HCEC 1CT (cell line): ENCODE measurements at regions not wholly inside any gene's neighbourhood (a gene's known extent, or its start where the extent isn't known, plus 50 kb on each side); places are given as distances from the start of the nearest gene placed in this dataset.
A peak's percentile ranks its signal among the peaks of the same experiment; 100 is the strongest.

Experiments used
- DNase-seq: peaks from one replicate; pipeline ENCODE4 v3.0.0-alpha.2; 2017

DNA sequence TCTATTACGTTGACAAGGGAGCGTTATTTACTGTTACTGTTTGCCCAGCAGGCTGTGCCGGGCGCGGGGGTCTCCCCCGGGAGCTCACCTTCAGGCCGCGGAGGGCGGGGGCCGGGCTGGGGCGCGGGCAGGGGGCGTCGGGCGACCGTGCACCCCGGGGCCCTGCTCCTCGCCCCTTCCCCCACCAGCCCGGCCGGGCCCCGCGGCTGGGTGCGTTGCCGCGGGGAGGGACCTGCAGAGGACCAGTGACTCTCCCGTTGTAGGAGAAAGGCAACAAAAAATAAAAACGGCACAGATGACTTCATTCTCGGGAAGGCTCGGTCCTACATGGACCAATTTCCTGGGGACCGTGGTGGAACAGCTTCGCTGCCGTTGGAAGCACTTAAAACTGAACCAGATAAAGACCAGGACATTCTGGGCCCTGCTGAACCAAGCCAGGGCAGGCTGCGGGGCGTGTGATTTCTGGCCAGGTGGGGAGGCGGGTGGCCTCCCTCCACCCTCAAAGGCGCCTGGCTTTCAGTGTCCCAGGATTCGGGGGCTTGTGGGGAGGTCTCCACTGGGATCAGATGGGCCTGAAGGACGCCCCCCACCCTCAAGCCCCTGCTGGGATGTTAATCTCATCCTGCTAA, 57.4 kb downstream of the IGLL1 start:
- no peak for DNase-seq

DNA sequence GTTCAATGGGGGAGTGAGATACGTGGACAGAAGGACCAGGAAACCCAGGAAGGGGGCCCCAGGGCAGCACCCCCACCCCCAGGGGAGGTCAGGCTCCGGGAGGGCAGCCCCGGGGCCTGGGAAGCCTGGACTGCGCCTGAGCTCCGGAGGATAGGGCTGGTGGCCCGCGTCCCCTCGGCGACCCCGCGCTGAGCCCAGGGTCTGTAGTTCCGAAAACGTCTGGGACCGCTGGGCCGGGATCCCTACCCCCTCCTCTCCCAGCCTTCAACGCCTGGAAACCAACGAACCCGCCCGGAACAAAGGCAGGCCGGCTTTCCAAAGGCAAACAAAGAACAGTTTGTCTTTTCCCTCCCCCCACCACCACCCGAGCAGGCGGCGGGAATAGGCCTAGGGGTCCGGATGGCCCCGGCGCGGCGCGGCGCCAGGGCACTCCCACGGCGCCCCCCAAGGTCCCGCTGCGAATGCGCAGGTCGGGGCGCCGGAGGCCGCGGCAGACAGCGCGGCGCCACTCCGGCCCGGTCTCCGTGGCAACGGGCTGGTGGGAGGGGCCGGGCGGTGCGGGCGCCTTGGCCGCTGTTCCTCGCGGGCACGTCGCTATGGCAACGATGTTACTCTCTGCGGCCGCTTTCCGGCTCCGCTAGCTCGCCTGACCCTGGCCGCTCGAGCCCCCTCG, 58.5 kb downstream of the IGLL1 start:
- peak; percentile 67 for DNase-seq

DNA sequence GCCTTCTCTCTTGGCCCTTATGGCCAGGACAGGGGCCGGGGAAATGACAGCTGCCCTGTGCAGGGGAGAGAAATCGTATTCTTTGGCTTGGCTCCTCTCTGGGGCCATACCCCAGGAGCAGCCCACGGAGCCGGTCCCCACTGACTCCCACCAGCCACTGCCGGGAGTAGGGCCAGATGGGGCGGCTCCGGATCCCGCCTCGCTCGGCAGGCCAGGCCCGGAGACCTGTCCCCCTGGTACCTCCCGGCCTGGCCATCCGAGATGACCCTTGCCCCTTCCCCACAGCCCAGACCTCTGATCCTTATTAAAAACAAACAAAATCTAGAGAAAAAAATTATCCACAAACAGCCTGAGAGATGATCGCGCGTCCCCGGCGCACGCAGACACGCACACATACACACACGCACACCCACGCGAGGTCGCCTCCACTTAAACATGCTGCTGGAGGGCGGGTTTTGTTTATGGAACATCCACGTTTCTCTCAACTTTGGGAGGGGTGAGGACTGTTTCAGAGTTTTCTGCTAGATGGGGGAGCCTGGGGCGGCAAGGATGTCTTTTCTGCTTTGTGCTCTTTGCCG, 59.1 kb downstream of the IGLL1 start:
- DNase-seq, result no peak

DNA sequence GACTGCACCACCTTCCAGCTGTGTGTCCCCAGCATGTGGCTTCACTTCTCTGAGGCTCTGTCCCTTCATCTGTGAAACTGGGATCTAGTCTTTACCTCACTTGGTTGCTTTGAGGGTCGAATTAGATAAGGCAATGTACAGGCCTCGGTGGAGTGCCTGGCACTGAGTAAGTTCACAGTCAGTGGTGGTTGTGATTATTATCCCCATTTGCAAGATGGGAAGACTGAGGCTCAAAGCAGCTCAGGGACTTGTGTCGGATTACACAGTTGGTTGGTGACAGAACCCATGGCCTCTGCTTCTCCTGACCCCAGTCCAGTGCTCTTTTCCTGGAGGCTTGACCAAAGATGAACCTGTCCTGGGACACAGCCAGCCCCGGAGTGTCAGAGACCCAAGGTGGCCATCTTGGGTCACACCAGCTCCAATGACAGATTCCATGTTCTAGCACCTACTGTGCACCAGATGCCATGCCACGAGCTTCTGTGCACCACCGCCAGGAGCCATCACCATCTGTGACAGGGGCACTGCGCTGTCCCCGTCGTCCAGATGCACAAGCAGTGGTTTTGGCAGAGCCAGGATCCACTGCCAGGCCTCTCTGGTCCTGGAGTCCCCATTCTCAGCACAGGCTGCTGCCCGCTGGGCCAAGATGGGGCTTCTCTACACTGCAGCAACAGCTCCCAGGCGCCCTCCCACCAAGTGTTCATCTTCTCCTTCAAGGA, 60.5 kb downstream of the IGLL1 start:
- DNase-seq, result no peak

DNA sequence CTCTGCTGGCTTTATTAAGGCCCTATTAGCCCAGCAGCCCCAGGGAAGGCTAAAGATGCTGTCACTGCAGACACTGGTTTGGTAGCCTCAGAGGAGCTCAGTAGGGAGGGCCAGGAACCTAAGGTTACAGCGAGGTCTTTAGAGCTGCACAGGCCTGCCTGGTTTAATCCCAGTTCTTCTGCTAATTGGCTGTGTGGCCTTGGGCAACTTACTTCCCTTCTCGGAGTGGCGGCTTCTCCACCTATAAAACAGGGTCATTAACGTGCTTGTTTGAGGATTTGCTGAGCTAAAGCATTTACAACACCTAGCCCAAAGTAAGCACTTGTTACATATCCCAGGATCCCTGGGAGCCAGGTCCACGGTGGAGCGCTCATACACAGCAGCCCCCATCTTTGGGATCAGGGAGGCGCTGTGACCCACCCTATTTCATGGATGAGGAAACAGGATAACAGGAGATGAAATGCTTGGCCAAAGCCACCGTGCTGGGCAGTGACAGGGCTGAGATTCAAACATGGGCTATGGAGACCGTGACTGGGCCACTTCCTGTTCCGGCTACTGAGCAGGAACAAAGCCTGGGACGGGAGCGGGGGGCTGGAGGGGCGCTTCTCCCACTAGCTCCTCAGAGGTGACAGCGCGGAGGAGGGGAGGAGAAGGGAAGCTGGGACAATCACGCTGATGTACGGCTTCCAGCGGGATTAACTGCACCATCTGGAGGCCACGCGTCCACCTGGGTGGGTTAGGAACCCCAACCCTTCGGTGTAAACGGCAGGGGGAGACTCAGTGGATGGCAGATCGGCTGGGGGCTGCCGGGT, 61.5 kb downstream of the IGLL1 start:
- no peak for DNase-seq

DNA sequence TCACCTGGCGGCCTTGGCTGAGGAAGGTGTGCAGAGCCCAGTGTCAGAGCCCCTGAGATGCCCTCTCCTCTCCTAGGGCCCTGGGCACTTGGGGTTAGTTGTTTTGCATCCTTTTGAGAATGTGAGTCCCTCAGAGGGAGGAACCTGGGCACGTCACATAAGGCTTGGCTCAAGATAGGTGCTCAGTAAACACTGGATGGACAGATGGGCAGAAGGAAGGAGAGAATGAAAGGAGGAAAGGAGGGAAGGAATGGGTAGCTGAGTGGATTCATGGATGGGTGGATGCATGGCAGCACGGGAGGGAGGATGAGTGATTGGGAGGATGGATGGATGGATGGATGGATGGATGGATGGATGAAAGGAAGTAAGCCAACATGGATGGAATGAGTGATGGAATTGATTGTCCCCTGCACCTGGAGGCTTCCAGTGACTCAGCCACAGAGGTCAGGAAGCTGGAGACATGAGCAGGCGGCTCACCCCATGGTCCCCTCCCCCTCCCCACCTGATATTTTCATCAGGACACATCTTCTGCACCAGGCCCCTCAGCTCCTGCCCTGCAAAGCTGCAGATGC, 62.2 kb downstream of the IGLL1 start:
- no peak for DNase-seq

DNA sequence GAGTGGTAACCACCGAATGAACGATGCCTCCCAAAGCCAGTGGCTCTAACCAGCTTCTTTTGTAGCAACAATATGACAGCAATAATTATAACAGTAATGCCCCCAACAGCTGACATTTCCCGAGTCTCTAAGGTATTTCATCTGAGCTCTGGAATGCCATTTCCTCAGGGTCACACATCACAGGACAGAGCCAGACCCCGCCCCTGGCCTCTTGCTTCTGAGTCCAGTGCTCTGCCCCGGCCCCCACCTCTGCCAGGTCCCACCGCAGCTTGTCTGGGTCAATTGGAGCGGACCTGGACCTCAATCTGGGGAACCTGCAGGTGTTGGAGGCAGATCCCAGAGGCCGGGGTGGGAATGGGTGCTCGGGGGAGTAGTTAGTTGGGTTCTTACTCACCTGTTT, 63.8 kb downstream of the IGLL1 start:
- DNase-seq, result no peak

DNA sequence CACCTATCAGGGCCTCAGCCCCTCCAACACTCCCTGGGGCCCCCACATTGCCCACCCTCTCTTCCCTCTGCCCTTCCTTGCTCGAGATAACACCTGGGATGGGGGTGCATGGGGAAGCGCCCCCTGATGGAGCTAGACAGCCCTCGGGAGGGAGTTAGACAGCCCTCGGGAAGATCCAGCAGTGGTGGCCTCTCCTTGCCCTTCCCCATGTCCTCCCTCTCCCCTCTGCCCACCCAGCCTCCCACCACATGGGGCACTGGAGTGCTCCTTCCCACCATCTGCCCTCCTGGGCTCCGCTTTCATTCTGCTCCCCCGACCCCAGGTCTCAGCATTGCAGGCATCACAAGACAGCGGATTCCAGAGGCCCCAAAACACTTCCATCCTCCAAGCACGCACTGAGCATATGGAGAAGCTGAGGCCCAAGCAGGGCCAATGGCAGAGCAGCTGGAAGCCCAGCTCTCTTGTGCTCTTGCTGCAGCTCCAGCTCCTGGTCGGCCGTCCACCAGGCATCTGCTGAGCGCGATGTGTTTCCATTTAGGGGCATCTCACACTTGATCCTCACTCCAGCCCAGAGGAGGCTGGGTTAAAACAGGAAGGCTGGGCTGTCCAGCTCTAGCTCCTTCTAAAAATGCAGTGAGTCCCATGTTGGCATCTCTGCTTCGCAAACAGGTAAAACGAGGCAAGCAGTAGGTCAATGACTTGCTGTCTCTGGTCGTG, 65.6 kb downstream of the IGLL1 start:
- no peak for DNase-seq

DNA sequence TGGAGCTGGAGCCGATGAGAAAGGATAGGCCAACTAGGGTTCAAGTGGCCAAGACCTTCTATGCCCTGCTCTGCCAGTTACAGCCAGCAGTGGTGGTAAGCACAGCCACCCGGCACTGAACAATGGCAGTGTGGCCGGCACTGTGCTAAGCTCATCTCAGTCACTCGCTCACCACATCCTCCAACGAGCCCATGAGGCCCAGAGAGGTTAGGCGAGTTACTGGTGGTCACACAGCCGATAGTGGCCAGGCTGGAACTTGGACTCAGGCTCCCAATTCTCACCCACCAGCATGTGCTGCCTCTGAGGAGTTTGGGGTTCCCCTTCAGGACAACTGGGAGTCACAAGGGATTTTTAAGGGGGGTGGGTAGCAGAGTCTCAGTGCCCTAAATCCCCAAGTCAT, 66.4 kb downstream of the IGLL1 start:
- DNase-seq, result no peak

DNA sequence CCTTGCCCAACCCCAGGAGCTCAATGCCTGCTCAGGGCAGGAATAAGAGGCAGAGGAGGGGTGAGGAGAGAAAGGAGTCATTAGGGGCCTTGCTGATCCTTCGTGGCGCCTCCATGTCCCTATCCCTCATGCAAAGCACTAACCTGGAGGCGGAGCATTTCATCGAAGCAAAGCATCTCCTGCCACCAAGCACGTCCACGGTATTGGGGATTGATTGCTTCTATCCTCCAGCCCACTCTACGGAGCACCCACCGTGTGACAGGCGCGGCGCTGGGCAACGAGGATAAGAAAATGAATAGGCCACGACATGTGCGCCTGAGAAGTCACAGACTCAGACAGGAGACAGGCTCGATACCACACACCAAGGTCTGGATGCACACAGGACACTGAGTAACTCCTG, 67.0 kb downstream of the IGLL1 start:
- DNase-seq, result no peak

DNA sequence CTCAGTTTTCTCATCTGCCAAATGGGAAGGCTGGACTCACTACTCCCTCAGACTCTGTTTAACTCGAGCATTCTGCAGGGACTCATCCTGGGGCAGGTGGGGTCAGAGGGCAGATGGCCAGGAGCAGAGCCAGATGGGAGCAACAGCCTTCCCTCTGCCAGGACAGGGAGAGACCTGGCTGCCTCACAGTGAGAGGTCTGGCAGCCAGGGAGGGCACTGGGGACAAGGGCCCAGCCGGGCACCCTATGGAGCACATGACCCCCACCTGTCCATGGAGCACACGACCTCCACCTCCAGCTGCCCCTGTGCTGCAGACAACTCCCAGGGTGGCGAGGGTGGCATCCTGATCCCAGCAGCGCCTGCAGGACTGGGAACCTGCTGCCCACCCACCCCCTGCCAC, 67.4 kb downstream of the IGLL1 start:
- no peak for DNase-seq

DNA sequence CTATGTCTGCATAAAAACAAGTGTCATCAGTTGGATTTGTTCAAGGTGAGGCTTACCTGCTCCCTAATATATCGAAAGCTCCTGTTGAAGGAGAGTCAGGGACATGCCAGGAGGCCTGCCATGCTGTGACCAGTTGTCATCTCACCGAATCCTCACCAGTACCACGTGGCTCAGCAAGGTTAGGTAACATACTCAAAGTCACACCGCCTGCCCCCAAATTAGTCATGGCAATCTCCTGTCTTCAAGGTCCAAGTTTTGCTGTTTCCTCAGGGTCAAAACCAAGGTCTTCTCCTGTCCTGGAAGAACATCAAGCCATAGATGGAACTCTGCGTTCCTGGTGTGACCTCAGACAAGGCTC, 67.8 kb downstream of the IGLL1 start:
- DNase-seq, result no peak

DNA sequence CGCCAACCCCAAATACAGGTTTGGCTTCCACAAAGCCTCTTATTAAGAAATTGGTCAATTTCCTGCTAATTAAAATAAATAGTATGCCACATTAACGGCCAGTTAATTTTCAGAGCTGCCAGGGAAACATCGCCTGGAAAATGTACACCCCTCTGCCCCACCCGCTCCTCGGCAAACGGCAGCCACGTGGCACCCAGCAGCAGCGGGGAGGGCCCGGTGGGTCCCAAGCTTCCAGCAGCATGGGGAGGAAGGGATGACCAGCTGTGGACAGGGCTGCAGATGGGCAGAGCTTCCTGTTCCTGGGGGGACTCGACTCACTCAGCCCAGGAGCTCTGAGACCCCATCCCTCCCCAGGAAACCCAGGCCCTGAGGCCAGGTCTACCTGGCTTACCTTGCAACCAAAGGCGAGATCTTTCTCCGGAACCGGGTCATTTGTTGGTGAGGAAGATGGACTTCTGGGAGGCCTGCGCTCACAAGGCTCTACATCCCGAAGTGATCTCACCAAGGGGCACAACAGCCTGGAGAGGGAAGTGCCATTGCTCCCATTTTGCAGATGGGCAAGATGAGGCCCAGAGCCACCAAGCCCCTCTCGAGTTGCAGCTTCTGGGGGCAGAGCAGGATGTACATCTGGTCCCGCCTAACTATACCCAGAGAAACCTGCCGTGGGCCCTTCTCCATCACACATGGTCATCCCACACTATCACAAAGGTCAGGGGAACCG, 68.3 kb downstream of the IGLL1 start:
- DNase-seq, result no peak

DNA sequence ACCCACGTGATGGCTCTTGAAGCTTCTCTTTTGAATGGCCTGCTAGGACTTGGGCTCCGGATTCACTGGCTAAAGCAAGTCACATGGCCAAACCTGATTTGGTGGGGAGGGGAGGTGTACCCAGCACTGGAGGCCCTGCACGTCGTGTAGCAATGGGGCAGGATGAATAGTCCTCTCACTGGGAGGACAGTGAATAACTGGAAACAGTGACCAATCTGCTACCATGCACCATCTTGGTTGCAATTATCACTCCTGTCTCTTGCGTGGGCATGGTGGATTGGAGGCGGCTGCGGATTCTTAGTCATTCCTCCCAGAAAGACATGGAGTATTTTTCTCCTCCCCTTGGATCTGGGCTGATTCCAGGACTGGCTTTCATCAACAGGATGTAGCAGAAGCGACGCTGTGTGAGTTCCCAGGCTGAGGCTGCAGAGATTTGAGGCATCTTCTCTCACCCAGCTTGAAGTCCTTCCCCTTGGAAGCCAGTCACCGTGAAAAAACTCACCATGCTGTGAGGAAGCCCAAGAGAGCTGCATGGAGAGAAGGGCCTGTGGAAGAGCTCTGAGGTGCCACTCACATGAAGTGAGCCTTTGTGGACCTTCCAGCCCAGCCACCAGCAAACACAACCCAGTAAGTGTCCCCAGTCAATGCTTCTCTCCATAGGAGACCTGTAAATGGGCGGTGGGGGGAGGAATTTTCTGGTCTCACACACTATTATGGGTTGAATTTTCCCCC, 70.4 kb downstream of the IGLL1 start:
- no peak for DNase-seq

DNA sequence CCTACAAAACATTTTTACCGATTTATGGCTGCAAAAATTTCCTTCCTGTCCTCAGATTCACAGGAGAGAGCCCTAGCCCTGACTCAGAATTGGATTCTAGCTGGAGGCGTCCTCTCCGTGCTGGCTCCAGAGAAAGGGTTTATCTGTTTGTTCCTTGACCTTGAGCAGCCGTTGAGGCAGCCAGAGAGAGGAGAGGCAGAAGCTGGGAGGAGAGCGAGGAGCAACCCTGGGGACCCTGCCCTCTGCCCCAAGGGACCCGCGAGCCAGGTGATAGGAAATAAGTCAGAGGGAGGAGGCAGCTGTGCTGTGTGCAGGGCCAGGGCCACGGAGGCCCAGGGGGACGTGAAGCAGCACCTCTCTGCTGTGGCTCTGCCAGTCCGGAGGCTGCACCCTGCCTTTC, 75.6 kb downstream of the IGLL1 start:
- no peak for DNase-seq

DNA sequence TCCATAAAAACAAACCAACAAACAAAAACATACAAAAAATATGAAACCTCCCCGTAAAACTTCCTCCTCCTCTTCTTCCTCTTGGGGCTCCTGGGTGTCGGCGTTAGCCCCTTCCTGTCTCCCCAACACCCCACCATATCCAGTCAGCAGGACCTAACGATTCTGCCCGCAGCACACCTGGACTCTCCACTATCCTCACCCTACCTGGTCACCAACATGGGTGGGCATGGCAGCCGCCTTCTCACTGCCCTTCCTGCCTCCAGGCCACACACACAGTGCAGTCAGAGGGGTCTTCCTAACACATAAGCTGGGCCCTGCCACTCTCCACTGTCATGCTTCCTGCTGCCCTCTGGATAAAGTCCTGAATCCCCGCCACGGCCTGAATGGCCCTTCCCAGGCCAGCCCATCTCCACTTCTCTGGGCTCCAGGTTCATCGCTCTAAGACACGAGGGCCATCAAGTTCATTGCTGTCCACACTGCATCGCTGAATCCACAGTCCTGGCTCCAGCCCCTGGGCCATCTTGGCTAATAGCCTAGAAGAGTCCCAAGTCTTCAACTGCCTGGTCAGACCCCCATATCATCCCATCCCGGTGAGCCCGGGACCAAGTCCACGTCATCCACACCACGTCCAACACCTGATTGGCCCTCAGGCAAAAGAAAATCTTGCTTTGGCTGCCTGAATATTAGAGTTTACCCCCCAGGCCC, 76.2 kb downstream of the IGLL1 start:
- no peak for DNase-seq

DNA sequence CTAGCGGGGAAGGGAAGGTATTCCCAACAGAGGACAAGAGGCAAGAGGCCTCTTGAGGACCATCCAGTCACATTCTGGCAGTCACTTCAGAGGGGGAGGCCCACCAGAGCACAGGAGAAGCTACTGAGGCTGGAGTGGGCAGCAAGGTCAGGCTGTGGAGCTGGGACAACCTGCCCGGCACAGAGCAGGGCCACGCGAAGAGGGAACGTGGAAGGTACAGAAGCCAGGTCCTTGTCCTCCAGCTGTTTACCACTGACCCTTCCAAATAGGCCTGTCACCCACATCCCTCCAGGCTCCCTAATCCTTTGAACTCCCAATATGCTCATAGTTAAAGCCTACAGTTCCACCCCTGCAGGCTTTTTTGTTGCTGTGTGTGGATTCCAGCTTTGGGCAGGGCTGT, 76.9 kb downstream of the IGLL1 start:
- no peak for DNase-seq

DNA sequence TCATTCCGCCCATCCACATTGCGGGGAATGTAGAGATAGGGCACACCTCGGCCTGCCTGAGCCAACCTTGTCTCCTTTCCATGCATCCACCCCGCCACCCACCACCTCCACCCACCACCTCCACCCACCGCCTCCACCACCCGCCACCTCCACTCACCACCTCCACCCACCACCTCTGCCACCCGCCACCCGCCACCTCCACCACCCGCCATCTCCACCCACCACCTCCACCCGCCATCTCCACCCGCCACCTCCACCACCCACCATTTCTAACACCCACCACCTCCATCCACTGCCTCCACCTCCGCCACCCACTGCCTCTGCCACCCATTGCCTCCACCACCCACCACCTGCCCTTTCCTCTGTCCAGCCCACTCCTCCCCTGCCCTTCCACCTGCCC, 78.4 kb downstream of the IGLL1 start:
- no peak for DNase-seq

DNA sequence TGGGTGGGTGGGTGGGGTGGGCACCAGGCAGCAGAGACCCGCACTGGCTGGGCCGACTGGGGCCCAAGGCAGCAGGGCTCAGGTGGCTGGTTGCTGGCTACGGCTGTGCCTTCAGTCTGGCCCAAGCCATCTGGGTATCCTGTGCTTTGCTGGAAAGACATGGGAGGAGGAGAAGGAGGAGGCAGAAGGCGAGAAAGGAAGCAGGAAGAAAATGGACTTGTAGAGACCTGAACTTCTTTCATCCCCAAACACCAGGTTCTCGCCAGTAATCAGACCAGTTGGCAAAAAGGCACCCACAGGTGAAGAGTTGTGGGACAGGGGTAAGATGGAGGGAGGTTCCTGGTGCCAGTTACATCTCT, 78.8 kb downstream of the IGLL1 start:
- no peak for DNase-seq
